Naive B cell (primary cell): ENCODE measurements at regions not wholly inside any gene's neighbourhood (a gene's known extent, or its start where the extent isn't known, plus 50 kb on each side); places are given as distances from the start of the nearest gene placed in this dataset.

Experiments
- ATAC-seq, 2 donors: fragments of 150-1000 bp; cut with Tn5 transposase; 2 replicates each; pipeline ENCODE4 v1.10.0; 2021; ENCODE audit warnings: low read depth in 2 of 2, mild to moderate bottlenecking in 2 of 2, moderate library complexity in 2 of 2
- DNase-seq: peaks from one replicate; pipeline ENCODE4 v3.0.0; 2022
- H3K27ac Mint-ChIP-seq, 6 donors: one replicate each; pipeline ENCODE4 v1.8.0; 2020 to 2022; ENCODE audit warnings: mild to moderate bottlenecking in 6 of 6, mixed read lengths in 6 of 6, moderate library complexity in 5 of 6, inconsistent platforms in 2 of 6
- H3K27me3 Mint-ChIP-seq, 3 donors: one replicate each; pipeline ENCODE4 v1.8.0; 2021 to 2022; ENCODE audit warnings: mixed read lengths in 3 of 3, mild to moderate bottlenecking in 1 of 3
- H3K36me3 Mint-ChIP-seq, 2 donors: one replicate each; pipeline ENCODE4 v1.8.0; 2020 to 2022; ENCODE audit warnings: mixed read lengths in 2 of 2, inconsistent platforms in 1 of 2, mild to moderate bottlenecking in 1 of 2
- H3K4me1 Mint-ChIP-seq, 3 donors: one replicate each; pipeline ENCODE4 v1.8.0; 2020 to 2022; ENCODE audit warnings: mixed read lengths in 3 of 3, inconsistent platforms in 1 of 3, mild to moderate bottlenecking in 1 of 3, moderate library complexity in 1 of 3
- H3K4me3 Mint-ChIP-seq, 8 donors: one replicate each; pipeline ENCODE4 v1.8.0; 2020 to 2022; ENCODE audit warnings: mild to moderate bottlenecking in 8 of 8, mixed read lengths in 8 of 8, moderate library complexity in 8 of 8, inconsistent platforms in 2 of 8
- H3K9me3 Mint-ChIP-seq, 7 donors: one replicate each; pipeline ENCODE4 v1.8.0; 2020 to 2022; ENCODE audit warnings: mixed read lengths in 7 of 7, mild to moderate bottlenecking in 5 of 7, inconsistent platforms in 2 of 7, moderate library complexity in 1 of 7

DNA sequence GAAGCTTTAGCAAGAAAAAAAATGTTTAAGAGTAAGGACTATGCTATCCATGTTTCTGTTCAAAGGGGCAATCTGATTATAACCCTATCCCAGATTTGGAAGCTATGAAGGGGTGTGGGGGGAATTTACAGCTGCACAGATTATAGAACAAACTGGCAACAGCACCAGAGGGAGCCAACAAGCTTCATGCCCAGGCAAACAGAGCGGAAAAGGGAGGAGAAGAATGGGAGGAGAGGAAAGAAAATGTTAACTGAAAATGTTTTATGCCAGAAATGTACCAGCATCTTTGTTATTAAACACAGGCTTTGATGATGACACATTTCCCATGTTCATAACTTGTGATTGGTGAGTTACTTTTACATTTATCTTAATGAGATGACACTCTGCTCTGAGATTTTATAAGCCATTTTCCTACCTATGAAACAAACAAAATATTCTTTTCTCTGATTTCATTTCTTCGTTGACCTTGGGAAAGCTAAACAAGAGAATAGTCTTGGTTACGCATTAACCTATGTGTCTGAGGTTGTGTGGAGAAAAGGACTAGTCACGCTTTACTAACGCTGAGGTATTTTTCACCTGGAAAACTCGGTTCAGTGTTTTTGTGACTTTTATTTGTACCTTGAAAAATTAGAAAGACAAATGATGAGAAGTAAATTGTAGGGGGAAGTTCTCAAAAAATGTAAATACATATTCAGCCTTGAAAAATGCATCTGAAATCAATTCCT lies 235.8 kb upstream of the MIR17HG start:
- Mint-ChIP-seq H3K4me3 (no peak overlapping the region), H3K36me3 (no peaks in the 10 kb centered on the region), H3K27ac (peak overlapping the region in 1 of 6 donors; percentile 14), H3K4me1 (no peaks in the 10 kb centered on the region), H3K9me3 (peaks cover 0 to 10% (median 0%) of the 10 kb centered on the region in 7 donors), H3K27me3 (peaks cover 0 to 8% (median 0%) of the 10 kb centered on the region in 3 donors)
- DNase-seq (no peak), ATAC-seq (no peak)

GRCh38 chr13:91112201-91112923 lies 235.1 kb upstream of the MIR17HG start:
- H3K27me3 Mint-ChIP-seq, result peaks cover 0 to 8% (median 0%) of the 10 kb centered on the region in 3 donors
- no peak for ATAC-seq
- no peak overlapping the region for H3K4me3 Mint-ChIP-seq
- H3K27ac Mint-ChIP-seq, result no peak overlapping the region
- DNase-seq, result no peak
- no peaks in the 10 kb centered on the region for H3K36me3 Mint-ChIP-seq
- H3K9me3 Mint-ChIP-seq, result peaks cover 0 to 10% (median 0%) of the 10 kb centered on the region in 7 donors
- H3K4me1 Mint-ChIP-seq, result no peaks in the 10 kb centered on the region

DNA sequence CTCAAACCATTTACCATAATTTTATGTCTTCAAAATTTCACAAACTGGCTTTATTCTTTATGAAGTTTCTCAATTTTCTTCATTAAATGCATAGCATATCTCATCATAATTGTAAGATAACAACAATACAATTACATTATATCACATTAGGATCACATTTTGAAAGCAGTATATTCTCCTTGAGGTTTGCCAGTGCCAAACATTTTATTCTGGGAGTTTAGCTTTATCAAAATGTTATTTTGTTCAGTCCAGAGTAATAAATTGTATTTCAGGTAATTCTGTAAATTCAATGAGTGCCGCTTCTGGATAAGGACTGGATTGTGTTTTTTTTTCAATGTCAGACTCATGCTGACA lies 234.6 kb upstream of the MIR17HG start:
- no peak for ATAC-seq
- H3K4me3 Mint-ChIP-seq, result no peak overlapping the region
- DNase-seq, result no peak
- no peaks in the 10 kb centered on the region for H3K36me3 Mint-ChIP-seq
- peaks cover 0 to 10% (median 0%) of the 10 kb centered on the region in 7 donors for H3K9me3 Mint-ChIP-seq
- no peaks in the 10 kb centered on the region for H3K4me1 Mint-ChIP-seq
- peaks cover 0 to 8% (median 0%) of the 10 kb centered on the region in 3 donors for H3K27me3 Mint-ChIP-seq
- no peak overlapping the region for H3K27ac Mint-ChIP-seq

DNA sequence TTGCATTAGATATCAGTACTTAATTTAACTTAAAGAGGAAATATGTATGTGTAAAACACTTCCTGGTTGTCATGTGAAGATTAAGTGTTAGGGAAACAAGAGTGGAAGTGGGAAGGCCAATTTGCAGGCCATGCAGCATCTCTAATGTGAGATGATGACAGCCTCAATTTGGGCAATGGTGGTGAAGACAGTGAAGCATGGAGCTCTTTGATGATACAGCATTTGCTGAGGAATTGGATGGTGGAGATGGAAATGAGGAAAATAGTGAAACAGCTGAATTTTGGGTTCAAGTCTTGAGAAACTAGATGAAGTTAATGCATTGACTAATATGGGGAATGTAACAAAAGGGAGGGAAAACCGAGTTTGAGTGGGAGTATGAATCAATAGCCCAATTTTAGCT lies 231.7 kb upstream of the MIR17HG start:
- Mint-ChIP-seq H3K4me3 (no peak overlapping the region), H3K9me3 (peaks cover 0 to 10% (median 0%) of the 10 kb centered on the region in 7 donors), H3K27ac (no peak overlapping the region), H3K36me3 (no peaks in the 10 kb centered on the region), H3K27me3 (peaks cover 0 to 8% (median 0%) of the 10 kb centered on the region in 3 donors), H3K4me1 (no peaks in the 10 kb centered on the region)
- DNase-seq (no peak), ATAC-seq (no peak)

DNA sequence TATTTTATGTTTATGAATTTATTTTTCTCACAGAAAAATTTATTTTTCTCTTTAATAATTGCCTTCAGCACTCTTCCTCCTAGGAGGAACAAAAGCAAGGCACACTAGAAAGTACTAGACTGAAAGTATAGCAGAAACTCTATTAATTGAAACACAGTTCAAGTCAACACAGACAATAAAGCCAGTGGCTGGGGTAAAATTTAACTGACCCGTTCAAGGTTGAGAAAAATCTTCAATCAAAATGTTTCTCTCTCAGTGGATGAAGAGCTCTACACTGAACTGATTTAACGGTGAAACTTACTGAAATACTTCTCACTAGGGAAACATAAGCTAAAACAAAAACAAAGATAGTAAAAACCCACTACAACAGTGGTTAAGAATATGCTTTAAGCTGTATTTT lies 230.1 kb upstream of the MIR17HG start:
- Mint-ChIP-seq H3K27me3 (peaks cover 0 to 8% (median 0%) of the 10 kb centered on the region in 3 donors), H3K4me3 (no peak overlapping the region), H3K27ac (no peak overlapping the region), H3K36me3 (no peaks in the 10 kb centered on the region), H3K4me1 (no peaks in the 10 kb centered on the region), H3K9me3 (peaks cover 0 to 10% (median 0%) of the 10 kb centered on the region in 7 donors)
- DNase-seq, result no peak
- ATAC-seq, result no peak

- H3K27ac Mint-ChIP-seq, result no peak overlapping the region
- no peak for ATAC-seq
- no peaks in the 10 kb centered on the region for H3K4me1 Mint-ChIP-seq
- DNase-seq, result no peak
- peaks cover 0 to 10% (median 0%) of the 10 kb centered on the region in 7 donors for H3K9me3 Mint-ChIP-seq
- H3K36me3 Mint-ChIP-seq, result no peaks in the 10 kb centered on the region
- peaks cover 0 to 8% (median 0%) of the 10 kb centered on the region in 3 donors for H3K27me3 Mint-ChIP-seq
- H3K4me3 Mint-ChIP-seq, result no peak overlapping the region
These were observed 227.8 kb upstream of the MIR17HG start for GRCh38 chr13:91119643-91120042.

DNA sequence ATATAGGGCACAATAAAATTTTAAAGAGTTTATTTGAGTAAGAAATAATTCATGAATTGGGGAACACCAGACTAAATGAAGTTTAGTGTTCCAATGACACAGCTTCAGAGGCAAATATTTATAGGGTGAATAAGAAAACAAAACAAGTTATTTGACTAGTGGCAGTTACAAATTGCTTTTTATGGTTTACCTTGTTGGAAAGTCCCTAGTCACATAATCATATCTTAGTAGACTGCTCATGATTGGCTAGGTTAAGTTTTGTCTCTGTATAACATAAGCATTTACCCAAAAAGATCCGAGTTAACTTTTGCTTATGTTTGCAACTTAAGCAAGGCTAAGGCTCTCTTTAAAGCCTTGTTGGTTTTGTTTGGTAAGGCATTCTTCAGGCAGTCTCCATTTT lies 224.7 kb upstream of the MIR17HG start:
- ATAC-seq (no peak), DNase-seq (no peak)
- H3K27ac Mint-ChIP-seq, result no peak overlapping the region
- H3K27me3 Mint-ChIP-seq, result no peaks in the 10 kb centered on the region
- no peak overlapping the region for H3K4me3 Mint-ChIP-seq
- peaks cover 0 to 1% (median 0%) of the 10 kb centered on the region in 7 donors for H3K9me3 Mint-ChIP-seq
- no peaks in the 10 kb centered on the region for H3K36me3 Mint-ChIP-seq
- no peaks in the 10 kb centered on the region for H3K4me1 Mint-ChIP-seq

- peaks cover 0 to 1% (median 0%) of the 10 kb centered on the region in 7 donors for H3K9me3 Mint-ChIP-seq
- no peaks in the 10 kb centered on the region for H3K27me3 Mint-ChIP-seq
- no peak for ATAC-seq
- H3K4me1 Mint-ChIP-seq, result no peaks in the 10 kb centered on the region
- no peak overlapping the region for H3K4me3 Mint-ChIP-seq
- H3K27ac Mint-ChIP-seq, result no peak overlapping the region
- no peaks in the 10 kb centered on the region for H3K36me3 Mint-ChIP-seq
- no peak for DNase-seq
These were observed 223.9 kb upstream of the MIR17HG start for GRCh38 chr13:91123456-91124127.

DNA sequence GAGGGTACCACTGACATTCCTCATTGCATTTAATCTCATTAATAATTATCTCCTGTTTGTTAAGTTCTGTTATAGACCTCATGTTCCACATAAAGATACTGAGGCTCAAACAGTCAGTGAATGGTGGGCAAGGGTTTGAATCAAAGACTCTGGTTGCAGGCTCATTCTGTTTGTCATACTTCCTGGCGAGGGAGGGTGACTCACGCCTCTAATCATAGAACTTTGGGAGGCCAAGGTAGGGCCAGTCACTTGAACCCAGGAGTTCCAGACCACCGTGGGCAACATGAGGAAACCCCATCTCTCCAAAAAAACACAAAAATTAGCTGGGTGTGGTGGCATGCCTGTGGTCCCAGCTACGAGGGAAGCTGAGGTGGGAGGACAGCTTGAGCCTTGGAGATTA lies 220.7 kb upstream of the MIR17HG start:
- Mint-ChIP-seq H3K27me3 (no peaks in the 10 kb centered on the region), H3K4me1 (no peaks in the 10 kb centered on the region), H3K4me3 (no peak overlapping the region), H3K36me3 (no peaks in the 10 kb centered on the region), H3K9me3 (peaks cover 0 to 1% (median 0%) of the 10 kb centered on the region in 7 donors), H3K27ac (no peak overlapping the region)
- DNase-seq, result no peak
- ATAC-seq, result no peak

GRCh38 chr13:91127995-91128394 lies 219.5 kb upstream of the MIR17HG start:
- no peaks in the 10 kb centered on the region for H3K36me3 Mint-ChIP-seq
- no peak overlapping the region for H3K27ac Mint-ChIP-seq
- no peak for ATAC-seq
- no peaks in the 10 kb centered on the region for H3K4me1 Mint-ChIP-seq
- DNase-seq, result no peak
- peaks cover 0 to 1% (median 0%) of the 10 kb centered on the region in 7 donors for H3K9me3 Mint-ChIP-seq
- no peaks in the 10 kb centered on the region for H3K27me3 Mint-ChIP-seq
- no peak overlapping the region for H3K4me3 Mint-ChIP-seq

- no peaks in the 10 kb centered on the region for H3K4me1 Mint-ChIP-seq
- no peaks in the 10 kb centered on the region for H3K9me3 Mint-ChIP-seq
- ATAC-seq (no peak), DNase-seq (no peak)
- H3K36me3 Mint-ChIP-seq, result no peaks in the 10 kb centered on the region
- no peak overlapping the region for H3K27ac Mint-ChIP-seq
- no peak overlapping the region for H3K4me3 Mint-ChIP-seq
- no peaks in the 10 kb centered on the region for H3K27me3 Mint-ChIP-seq
These were observed 215.1 kb upstream of the MIR17HG start for GRCh38 chr13:91132381-91132780.

DNA sequence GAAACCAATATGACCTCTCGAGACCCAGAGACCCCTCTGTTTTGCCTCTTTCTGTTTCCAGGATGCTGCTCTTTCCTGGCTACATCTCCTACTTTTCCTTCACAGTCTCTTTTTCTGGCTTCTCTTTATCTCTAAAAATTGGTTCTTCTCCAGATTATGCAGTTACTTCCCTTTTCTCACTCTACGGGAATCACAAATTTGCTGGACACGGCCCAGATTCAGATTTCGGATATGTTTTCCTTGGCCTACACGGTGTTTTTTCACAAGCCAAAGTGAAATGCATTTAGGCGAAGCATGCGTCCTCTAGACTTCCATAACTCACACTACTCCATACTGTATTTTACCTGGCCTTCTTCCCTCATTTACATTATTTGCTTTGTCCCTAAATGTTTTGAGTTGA lies 214.7 kb upstream of the MIR17HG start:
- no peaks in the 10 kb centered on the region for H3K4me1 Mint-ChIP-seq
- no peaks in the 10 kb centered on the region for H3K27me3 Mint-ChIP-seq
- H3K27ac Mint-ChIP-seq, result no peak overlapping the region
- H3K36me3 Mint-ChIP-seq, result no peaks in the 10 kb centered on the region
- no peaks in the 10 kb centered on the region for H3K9me3 Mint-ChIP-seq
- DNase-seq, result no peak
- ATAC-seq, result no peak
- no peak overlapping the region for H3K4me3 Mint-ChIP-seq

DNA sequence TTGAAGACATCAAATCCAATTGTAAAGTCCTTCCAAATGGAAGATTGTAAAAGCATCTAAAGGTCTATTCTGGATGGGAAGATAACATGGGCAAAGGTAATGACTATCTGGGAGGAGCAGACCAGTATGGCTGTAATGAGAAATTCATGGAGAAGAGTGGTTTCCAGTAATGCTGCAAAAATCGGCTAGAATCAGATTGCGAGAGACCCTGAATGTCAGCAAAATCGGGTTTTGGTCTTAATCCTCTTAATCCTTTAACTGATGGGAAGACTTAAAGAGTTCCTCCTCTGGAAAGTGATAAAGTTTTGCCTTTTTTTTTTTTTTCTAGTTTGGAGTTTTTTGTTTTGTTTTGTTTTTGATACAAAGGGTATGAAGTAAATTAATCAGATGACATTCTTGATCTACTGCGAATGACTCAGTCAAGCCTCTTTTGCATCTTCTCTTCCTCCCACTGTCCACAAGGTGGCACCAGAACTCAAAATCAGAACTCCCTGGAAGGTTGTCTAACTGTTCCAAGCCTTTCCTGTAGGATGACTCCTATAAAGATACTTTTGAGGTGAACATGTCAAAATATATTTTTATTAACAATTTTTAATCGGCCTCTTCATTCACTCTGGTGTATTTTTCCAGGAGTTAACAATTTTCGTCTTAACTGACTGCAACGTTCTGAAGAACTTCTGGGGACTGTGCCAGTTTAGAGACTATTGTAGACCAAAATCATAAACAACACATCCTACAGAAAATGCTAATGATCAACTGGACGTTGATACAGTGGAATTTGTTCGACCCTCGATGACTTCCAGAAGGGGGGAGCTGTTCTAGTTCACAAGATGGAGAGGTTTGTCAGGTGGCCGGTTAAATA lies 213.3 kb upstream of the MIR17HG start:
- no peak for ATAC-seq
- H3K36me3 Mint-ChIP-seq, result no peaks in the 10 kb centered on the region
- no peaks in the 10 kb centered on the region for H3K9me3 Mint-ChIP-seq
- no peak overlapping the region for H3K4me3 Mint-ChIP-seq
- H3K27me3 Mint-ChIP-seq, result no peaks in the 10 kb centered on the region
- peak; percentile 27 for DNase-seq
- H3K4me1 Mint-ChIP-seq, result no peaks in the 10 kb centered on the region
- H3K27ac Mint-ChIP-seq, result no peak overlapping the region
